HEK293T (cell line): ENCODE measurements at regions not wholly inside any gene's neighbourhood (a gene's known extent, or its start where the extent isn't known, plus 50 kb on each side); places are given as distances from the start of the nearest gene placed in this dataset.

Experiments
- ARNT ChIP-seq: fragments of 450-650 bp; IDR thresholded peaks from 2 replicates; pipeline ENCODE4 v1.6.1; 2017; ENCODE audit warnings: mild to moderate bottlenecking
- ELF4 ChIP-seq: fragments of 450-650 bp; IDR thresholded peaks from 2 replicates; pipeline ENCODE4 v1.6.1; 2017; ENCODE audit warnings: antibody characterized with exemption
- FOXA1 ChIP-seq: fragments of 450-650 bp; IDR thresholded peaks from 2 replicates; pipeline ENCODE4 v1.6.1; 2016; ENCODE audit warnings: mild to moderate bottlenecking
- FOXK2 ChIP-seq: fragments of 450-650 bp; IDR thresholded peaks from 2 replicates; pipeline ENCODE4 v1.6.1; 2016; ENCODE audit warnings: mild to moderate bottlenecking
- LEF1 ChIP-seq: fragments of 450-650 bp; IDR thresholded peaks from 2 replicates; pipeline ENCODE4 v1.6.1; 2017; ENCODE audit warnings: mild to moderate bottlenecking, borderline replicate concordance
- NFRKB ChIP-seq: fragments of 450-650 bp; IDR thresholded peaks from 2 replicates; pipeline ENCODE4 v1.6.1; 2016; ENCODE audit warnings: mild to moderate bottlenecking, moderate library complexity
- PKNOX1 ChIP-seq: fragments of 450-650 bp; IDR thresholded peaks from 2 replicates; pipeline ENCODE4 v1.6.1; 2016
- SP1 ChIP-seq: fragments of 450-650 bp; IDR thresholded peaks from 2 replicates; pipeline ENCODE4 v1.6.1; 2017
- SUZ12 ChIP-seq: fragments of 450-650 bp; IDR thresholded peaks from 2 replicates; pipeline ENCODE4 v1.6.1; 2016; ENCODE audit warnings: mild to moderate bottlenecking
- TARDBP ChIP-seq: fragments of 450-650 bp; IDR thresholded peaks from 2 replicates; pipeline ENCODE4 v1.6.1; 2016
- ZNF384 ChIP-seq: fragments of 450-650 bp; IDR thresholded peaks from 2 replicates; pipeline ENCODE4 v1.6.1; 2016

GRCh38 chr1:60668585-60668984 is 413.8 kb upstream of the NFIA start:
- TF ChIP-seq SUZ12: no peak
- no peak for TF ChIP-seq ZNF384
- TF ChIP-seq ARNT: no peak
- TF ChIP-seq FOXA1: no peak
- no peak for TF ChIP-seq SP1
- TF ChIP-seq PKNOX1: no peak
- TF ChIP-seq FOXK2: no peak
- no peak for TF ChIP-seq ELF4
- no peak for TF ChIP-seq NFRKB
- no peak for TF ChIP-seq TARDBP
- TF ChIP-seq LEF1: no peak
